ENCODE measurements at regions not wholly inside any gene's neighbourhood (a gene's known extent, or its start where the extent isn't known, plus 50 kb on each side); places are given as distances from the start of the nearest gene placed in this dataset.
"Not testable (repeated sequence)": the region's sequence is repeated elsewhere in the genome, so short reads cannot be mapped to it uniquely, and the experiment has no call there.

DNA sequence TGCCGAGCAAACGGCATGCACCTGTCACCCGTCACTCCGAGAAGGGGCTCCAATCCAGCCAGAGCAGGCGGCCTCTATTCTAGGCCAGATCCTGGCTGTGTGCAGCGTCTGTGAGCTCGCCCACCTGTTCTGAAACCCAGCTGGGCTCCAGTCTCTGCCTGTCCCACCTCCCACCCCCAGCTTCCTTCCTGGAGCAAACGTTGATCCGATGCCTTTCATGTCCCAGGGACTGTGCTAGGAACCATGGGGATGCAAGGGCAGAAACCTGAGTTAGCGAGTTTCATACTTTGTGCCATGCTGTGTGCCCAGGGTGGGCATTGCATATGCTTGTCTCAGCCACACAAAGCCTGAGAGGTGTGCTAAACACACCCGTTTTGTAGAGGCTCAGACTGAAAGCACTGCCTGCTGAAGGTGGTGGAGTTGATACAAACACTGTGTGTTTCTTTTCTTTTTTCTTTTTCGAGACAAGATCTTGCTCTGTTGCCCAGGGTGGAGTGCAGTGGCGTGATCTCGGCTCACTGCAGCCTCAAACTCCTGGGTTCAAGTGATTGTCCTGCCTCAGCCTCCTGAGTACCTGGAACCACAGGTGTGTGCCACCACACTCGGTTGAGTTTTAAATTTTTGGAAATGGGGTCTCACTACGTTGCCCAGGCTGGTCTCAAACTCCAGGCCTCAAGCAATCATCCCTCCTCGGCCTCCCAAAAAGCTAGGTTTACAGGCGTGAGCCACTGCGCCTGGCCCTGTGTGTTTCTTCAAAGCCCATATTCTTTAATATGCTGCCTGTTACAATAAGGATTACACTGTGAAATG, 84.1 kb upstream of the MED13L start:
- DNase-seq = no peak

DNA sequence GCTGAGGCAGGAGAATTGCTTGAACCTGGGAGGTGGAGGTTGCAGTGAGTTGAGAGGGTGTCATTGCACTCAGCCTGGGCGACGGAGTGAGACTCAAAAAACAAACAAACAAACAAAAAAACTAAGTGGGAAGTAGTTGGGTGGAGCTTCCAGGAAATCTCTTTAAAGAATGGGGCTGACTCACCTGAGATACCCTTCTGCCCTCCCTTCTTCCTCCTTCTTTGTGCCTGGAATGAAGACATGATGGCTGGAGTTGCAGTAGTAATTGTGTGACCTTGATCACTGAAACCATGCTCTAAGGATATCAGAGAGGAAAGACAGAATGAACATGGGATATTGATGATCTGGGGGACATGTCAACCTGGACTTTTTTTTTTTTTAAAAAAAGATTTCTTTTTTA, 87.6 kb upstream of the MED13L start:
- DNase-seq = no peak

DNA sequence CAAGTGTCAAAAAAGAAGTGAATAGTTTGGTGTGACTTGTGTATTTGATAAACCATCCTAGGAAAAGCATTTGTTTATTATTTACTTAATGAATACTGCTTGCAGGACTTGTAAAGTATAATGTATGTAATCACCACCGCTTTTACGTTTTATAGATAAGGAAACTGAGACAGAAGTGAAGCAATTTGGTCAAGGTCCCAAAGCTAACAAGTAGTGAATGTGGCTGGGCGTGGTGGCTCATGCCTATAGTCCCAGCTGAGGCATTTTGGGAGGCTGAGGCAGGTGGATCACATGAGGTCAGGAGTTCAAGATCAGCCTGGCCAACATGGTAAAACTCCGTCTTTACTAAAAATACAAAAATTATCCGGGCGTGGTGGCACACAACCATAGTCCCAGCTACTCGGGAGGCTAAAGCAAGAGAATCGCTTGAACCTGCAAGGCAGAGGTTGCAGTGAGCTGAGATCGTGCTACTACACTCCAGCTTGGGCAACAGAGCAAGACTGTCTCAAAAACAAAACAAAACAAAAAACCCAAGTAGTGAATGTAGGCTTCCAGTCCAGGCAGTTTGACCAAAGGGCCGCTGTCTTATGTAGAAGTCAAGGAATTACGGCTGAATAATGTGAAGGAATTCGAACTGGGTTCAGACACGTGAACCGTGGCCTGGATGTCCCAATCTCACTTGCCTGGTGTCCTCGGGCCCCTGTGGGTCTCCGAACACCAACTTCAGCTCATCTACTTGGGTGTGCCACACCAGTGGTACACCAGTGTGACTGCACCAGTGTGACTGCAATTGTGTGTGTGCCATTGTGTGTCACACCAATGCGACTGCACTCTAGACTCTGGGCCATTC, 88.3 kb upstream of the MED13L start:
- DNase-seq = no peak

DNA sequence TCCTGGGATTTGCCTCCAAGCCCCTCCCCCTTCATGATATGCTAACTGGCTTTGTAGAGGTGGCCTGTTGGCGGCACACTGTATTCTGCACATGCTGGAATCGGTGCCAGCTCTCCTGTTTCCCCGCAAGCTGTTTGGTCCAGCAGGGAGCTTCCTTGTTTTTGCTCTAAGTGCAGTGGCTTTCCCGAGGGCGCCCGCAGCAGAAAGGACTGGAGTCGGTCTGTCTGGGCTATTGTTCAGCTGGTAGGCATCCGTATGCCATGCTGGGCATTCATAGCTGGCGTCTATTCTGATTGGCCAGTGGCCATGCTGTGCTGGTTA, 88.9 kb upstream of the MED13L start:
- DNase-seq = no peak

DNA sequence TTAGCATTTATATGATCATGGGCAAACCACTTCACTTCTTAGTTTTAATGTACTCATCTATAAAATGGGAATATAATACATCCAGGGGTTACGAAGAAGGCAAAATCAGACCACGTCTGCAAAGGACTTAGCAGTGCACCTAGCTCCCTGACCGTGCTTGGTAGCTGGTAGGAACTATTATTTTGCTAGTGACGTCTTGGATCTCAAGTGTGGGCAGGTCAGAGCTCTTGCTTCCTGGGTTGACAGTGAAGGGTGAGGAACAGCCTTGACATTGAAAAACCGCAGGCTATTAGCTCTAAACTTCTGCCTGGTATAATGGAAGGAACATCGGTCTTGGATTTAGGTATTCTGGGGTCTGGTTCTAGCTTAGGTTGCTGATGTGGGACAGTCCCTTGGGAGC, 89.3 kb upstream of the MED13L start:
- DNase-seq = no peak

DNA sequence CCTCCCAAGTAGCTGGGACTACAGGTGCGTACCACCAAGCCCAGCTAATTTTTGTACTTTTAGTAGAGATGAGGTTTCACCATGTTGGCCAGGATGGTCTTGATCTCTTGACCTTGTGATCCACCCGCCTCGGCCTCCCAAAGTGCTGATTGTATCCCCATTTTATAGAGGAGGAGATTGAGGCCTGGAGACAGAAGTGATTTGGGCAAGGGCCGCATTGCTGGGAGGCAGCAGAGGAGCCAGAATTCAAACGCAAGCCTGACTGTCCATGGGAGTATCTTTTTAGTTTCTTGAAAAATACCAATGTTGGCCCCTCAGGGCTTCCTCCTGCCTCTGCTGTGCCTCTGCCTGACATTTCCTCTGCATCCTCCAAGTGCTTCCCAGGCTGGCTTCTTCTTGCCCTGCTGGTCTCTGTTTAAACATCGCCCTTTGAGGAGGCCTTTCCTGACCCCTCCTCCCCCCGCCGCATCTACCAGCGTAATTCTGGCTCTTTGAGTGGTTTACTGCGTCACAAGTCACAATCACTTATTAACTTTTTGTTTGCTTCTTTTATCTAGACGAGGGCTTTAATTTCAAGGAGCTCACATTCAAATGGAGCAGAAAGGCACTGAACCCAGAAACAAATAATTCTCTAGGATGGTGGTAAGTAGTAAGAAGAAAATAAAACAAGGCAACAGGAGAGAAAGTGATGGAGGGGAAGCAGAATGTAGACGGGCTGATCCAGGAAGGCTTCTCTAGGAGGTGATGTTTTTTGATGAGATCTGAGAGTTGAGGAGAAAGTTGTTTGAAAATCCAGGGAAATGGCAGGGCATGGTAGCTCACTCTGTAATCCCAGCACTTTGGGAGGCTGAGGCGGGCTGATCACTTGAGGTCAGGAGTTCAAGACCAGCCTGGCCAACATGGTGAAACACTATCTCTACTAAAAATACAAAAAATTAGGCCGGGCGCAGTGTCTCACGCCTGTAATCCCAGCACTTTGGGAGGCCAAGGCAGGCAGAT, 91.0 kb upstream of the MED13L start:
- DNase-seq = no peak

DNA sequence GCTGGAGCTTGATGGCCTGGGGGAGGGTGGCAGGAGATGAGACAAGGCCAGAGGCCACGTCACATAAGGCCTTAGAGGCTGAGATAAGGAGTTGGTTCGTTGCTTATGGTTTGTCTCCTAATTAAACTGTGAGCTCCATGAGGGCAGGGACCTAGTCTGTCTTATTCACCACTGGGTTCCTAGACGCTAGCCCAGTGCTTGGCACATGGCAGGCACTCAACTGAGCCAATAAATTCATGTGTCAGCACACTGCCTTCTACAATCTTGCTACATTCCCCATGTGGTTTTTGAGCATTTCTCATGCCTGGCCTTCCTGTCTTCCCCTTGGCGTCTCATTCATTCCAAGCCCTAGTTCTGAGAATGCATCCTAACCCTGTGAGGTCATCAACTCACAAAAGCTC, 92.5 kb upstream of the MED13L start:
- DNase-seq = no peak

DNA sequence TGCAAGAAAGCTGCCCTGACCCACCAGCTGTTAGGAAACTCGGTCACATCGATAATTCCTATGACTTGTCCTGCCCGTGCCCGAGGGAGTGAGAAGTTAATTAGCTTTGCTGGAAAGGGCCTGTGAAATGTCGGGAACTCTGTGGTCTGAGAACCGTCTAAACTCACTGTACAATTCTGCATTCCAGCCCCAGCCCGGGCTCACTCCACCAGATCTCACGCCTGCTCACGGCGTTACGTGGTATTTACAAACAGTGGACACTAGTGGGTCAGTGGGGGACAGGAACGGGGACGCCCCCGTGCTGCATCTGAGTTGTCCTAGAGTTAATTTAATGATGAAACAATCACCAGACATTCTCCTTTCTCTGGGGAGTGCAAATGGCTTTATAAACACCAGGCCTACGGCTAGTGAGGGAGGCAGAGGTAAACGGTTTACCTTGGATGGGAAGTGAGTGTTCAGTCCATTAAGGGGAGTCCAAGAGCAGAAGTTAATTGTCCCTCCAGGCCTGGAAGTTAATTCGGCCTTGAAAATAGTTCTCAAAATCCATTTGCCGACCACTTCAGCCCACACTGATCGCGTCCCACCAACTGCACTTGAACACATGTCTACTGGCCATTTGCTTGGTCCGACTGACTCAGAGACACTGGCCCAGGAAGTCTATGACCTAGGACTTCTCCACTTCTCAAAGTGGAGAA, 93.5 kb upstream of the MED13L start:
- DNase-seq = no peak

DNA sequence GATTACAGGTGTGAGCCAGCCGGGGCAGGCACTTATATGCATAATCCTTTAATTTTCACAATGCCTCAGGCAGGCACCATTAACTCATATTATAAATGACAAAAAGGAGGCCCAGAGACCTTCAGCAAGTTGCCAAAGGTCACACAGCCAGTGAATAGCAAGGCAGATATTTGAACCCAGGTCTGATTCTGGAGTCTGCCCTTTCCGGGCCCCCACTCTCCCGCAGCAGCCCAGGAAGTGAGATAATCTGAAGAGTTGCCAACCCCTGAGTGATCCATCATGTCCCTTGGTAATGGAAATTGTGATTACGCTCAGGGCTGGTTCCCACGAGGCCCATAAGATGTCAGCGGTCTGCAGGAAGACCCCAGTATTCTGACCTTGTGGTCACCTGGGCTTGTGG, 95.3 kb upstream of the MED13L start:
- DNase-seq = no peak

DNA sequence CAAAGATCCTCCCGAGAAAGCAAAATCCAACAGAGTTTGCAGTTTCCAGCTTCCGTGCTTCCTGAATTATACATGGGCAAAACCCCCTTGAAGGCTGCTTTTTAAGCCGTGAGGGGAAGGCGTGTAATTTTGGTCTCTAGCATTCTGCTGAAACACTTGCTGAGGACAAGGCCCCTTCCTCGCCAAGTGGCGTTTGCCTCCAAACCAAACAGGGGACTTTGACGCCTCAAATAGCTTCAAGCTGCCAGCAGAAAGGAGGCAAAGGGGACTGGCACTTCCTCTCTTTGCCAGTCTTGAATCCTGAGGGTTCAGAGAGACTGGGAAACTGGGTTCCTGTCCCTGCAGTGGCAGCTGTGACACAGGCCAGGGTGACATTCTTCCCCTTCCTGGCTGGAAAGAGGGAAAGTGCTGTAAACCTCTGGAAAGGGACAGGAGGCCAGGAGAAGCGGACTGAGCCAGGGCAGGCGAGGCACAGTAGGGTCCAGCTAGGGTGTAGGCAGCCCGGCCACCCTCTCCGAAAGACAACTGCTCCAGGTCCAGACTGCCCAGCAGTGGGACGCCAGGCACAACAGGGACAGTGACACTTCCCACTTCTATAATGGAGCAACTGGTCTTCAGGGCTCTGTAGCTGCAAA, 96.2 kb upstream of the MED13L start:
- no peak for DNase-seq

DNA sequence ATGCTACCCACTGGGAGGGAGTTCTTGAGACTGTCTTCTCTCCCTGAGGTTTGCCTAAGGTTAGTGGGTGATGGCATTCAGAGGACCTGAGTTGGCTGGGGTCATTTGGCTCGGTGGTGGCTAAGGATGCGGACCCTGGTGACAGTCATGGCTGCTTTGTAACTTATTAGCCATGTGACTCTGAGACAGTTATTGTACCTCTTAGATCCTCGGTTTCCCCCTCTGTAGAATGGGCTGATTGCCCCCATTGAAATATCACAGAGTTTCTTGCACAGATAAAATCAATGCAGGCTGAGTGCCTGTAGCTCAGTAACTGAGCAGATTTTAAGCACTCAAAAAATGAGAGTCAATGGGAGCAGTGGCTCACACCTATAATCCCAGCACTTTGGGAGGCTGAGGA, 96.7 kb upstream of the MED13L start:
- no peak for DNase-seq

DNA sequence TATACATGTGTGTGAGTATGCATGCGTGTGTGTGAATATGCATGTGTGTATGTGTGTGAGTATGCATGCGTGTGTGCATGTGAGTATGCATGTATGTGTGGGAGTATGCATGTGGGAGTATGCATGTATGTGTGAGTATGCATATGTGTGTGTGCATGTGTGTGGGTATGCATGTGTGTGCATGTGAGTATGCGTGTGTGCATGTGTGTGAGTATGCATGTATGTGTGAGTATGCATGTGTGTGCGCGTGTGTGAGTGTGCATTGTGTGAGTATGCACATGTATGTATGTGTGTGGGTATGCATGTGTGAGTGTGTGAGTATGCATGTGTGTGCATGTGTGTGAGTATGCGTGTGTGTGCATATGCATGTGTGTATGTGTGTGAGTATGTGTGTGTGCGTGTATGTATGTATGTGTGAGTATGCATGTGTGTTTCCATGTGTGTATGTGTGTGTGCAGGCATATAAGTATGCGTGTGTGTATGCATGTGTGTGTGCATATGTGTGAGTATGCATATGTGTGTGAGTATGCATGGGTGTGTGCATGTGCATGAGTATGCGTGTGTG, 97.9 kb upstream of the MED13L start:
- DNase-seq = no peak

DNA sequence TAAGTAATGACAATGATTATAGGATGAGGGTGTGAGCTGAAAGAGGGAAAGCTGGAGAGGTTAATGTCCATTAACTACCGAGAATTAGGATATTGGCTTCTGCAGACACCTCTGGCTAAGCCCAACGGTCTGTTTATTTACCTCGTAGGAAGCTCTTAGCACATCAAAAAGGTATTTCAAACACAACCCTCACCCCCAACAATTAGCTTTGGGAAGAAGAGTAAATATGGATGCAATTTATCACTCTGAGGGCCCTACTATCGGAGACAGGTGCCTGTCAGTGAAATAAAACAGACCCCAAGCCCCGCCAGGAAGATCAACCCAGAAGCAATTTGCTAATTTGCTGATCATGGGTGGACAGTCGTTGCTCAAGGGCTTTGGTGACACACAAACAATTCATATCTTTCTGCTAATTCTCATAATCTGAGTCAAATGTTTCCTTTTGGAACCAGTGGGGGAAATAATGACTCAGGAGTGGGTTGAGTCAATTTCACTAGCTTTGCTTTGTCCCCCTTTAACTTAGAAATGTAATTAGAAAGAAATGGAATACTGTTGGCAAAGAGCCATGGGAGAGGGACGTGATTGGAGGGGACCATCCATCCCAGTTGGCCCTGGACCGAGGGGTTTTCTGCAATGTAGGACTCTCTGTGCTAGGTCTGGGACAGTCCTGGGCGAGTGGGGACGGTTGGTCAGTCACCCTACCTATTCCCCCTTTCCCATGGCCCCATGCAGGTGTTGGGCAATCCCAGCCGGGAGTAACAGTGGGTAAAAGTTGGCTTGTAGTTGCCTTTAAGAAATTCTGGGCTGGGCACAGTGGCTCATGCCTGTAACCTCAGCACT, 99.1 kb upstream of the MED13L start:
- no peak for DNase-seq

DNA sequence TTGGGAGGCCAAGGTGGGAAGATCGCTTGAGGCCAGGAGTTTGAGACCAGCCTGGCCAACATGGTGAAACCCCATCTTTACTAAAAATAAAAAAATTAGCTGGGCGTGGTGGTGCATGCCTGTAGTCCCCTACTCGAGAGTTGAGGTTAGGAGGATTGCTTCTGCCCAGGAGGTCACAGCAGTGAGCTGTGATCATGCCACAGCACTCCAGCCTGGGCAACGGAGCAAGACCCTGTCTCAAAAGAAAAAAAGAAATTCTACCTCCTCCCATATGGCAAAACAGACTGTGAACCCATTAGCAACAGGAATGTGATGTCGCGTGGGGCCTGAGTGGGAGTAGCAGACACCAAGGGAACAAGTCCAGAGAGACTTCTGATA, 99.7 kb upstream of the MED13L start:
- DNase-seq = not testable (repeated sequence)

DNA sequence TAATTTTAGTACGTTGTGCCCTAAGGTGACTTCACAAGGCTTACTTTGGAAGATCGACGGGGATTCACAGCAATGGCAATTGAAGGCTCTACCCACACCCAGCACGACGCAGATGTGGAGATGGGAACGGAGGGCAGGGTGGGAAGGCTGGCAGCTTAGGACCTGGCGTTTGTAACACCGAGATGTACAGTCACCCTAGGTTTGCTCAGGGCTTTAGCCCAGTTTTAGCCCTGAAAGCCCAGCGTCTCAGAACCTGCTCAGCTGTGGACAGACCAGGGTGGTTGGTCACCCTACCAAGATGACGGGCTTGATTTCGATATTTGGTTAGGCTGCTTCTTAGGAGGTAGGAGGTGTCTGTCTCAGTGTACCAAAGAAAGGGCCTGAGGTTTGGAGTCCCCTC, 100.5 kb upstream of the MED13L start:
- DNase-seq = no peak

DNA sequence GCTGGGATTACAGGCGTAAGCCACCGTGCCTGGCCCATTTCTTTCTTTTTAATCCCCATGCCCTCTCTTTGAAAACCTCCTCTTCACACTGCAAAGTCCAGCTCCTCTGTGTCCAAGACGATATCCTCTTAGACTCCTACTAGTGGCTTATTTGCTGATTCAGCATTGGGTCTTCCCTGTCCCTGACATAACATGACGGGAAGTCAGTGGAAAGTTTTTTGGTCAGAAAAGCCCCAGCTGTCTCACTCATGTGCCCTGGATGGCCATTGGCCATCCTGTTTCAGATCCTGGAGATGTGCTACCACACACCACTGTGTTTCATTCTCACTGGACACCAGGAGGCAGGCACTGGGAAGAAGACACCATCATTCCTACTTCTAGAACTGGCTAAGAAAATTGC, 102.6 kb upstream of the MED13L start:
- no peak for DNase-seq

DNA sequence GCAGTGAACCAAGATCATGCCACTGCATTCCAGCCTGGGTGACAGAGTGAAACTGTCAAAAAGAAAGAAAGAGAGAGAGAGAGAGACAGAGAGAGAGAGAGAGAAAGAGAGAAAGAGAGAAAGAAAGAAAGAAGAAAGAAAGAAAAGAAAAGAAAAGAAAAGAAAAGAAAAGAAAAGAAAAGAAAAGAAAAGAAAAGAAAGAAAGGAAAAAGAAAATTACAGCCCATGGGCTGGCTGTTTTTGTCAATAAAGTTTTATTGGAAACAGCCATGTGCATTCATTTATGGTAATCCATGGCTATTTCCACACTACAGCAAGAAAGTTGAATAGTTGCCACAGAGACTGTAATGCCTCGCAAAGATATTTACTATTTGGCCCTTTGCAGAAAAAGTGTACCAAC, 103.2 kb upstream of the MED13L start:
- not testable (repeated sequence) for DNase-seq

DNA sequence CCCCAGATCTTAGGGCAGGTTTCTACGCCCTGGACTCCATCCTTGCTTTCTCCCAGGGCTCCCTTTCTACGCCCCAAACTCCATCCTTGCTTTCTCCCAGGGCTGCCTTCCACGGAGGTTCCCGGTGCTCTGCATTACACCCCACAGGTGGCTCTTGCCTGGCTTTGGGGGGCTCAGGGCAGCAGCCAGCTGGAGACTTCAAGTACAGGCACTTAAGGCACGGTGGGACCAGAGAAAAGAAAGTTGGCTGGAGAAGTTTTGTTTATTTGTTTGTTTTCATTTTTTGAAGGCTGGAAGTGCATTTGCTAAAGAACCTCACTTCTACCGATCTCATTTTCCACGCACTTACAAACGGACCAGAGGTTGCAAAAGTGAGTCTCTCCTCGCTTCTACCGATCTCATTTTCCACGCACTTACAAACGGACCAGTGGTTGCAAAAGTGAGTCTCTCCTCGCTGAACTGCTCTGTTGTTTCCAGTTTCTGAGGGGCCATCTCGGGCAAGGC, 103.8 kb upstream of the MED13L start:
- no peak for DNase-seq

DNA sequence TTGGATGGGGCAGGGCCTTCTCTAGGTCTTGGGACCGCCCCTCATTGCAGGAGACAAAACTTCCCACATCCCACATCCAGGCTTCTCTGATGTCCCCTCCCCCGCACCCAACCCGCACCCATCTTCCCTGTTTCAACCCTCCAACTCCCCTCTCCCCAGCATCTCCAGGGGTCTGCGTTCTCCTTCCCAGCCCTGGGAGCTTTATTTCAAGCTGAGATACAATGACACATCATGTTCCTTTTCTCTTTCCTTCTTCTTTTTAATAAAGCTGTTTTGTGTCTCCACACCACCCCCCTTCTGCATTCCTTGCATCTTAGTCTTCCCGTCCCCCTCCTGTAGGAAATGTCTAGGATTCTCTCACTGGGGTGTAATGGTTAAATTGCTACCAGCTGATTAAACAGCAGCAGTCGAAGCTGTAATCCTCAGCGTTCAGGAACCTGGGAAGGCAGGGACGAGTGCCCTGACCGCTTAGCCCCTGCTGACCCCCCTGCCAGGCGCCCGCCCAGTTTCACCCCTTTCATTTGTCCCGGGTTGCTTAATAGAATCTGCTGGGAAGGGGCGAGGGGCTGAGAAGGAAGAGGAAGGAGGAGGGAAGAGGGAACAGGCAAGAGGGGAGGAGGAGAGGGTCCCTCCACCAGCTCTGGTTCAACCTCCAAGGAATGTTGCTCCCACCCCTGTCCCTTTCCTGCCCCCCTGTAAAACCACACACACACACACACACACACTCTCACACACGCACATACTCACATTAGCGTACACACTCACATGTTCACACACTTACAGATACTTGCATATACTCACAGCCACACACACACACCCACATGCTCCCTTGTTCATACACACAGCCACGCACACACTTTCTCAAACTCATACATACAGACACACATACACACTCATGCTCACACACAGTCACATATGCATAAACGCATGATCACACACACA, 104.5 kb upstream of the MED13L start:
- DNase-seq = no peak
